Epidermal melanocyte (primary cell): ENCODE measurements at regions not wholly inside any gene's neighbourhood (a gene's known extent, or its start where the extent isn't known, plus 50 kb on each side); places are given as distances from the start of the nearest gene placed in this dataset.

ENCODE experiments used
- DNase-seq: peaks from one replicate; pipeline ENCODE4 v3.0.0; 2011; ENCODE audit warnings: low spot score; ENCODE audit not compliant: insufficient read length

DNA sequence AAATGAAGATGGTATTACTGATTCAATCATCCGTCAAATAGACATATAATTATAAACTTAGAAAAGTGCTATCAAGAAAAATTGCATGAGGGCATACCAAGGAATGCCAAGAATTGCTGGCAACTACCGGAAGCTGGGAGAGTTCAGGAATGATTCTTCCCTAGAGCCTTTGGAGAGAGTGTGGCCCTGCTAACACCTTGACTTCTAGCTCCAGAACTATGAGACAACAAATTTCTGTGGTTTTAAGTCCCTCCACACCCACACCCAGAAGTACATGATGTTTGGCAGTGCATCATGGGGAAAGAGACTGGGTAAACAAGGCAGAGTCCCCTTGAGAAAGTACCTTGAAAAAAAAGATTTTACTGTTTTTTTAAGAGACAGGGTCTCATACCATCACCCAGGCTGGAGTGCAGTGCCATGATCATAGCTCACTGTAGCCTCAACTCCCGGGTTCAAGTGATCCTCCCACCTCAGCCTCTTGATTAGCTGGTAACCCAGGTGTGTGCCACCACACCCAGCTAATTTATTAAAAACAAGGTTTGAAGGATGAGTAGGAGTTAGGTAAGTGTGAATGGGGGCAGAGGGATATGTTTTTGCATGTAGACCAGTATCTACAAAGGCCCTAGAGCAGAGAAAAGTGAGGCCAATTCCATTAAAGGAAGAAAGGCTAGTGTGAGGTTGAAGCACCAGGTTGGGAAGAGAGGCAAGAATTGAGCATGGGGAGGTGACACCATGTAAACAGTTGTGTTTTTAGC is 53.1 kb downstream of the GSX2 start:
- peak; percentile 43 for DNase-seq

- no peak for DNase-seq
These were observed 56.0 kb downstream of the GSX2 start for GRCh38 chr4:54155936-54156335.

GRCh38 chr4:54157606-54158005 is 57.6 kb downstream of the GSX2 start:
- no peak for DNase-seq

GRCh38 chr4:54159543-54159942 is 59.6 kb downstream of the GSX2 start:
- no peak for DNase-seq

GRCh38 chr4:54165011-54165410 is 64.1 kb upstream of the PDGFRA start:
- no peak for DNase-seq

- peak; percentile 71 for DNase-seq
These were observed 63.7 kb upstream of the PDGFRA start for GRCh38 chr4:54165438-54165837.

- DNase-seq, result no peak
These were observed 61.6 kb upstream of the PDGFRA start for GRCh38 chr4:54167508-54167907.

- no peak for DNase-seq
These were observed 59.9 kb upstream of the PDGFRA start for GRCh38 chr4:54169176-54169575.

GRCh38 chr4:54172156-54172555 is 56.9 kb upstream of the PDGFRA start:
- no peak for DNase-seq

DNA sequence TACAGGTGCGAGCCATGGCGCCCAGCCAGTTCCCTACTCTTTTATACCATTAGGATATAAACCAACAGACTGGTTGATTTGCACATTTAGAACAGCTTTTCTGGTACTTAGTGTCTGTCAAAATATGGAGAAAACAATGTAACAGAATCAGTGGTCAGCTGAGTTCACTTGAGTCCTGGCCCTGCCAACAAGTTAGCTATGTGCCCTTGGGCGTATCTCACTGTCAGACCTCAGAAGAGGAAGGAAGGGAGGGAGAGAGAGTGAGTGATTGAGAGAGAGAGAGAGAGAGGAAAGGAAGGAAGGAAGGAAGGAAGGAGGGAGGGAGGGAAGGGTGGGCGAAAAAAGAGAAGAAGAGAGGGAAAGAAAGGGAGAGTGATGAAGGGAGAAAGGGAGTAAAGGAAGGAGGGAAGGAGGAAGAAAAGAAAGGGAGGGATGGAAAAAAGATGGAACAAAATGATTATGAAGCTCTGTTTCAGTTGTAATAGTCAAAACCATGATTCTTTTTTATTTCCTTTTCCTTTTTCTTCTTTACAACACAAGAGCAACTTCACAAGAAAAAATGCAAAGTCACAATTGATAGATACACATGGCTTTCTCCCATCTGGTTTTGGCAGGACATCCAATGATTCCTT is 55.7 kb upstream of the PDGFRA start:
- DNase-seq, result no peak

- no peak for DNase-seq
These were observed 52.9 kb upstream of the PDGFRA start for GRCh38 chr4:54176202-54176601.
